Mesothelial cell of epicardium (in vitro differentiated cells): ENCODE measurements at regions not wholly inside any gene's neighbourhood (a gene's known extent, or its start where the extent isn't known, plus 50 kb on each side); places are given as distances from the start of the nearest gene placed in this dataset.

Experiments used
- DNase-seq, 2 experiments: peaks; one replicate each; pipeline ENCODE4 v3.0.0; 2021; ENCODE audit warnings: low spot score in 2 of 2; ENCODE audit not compliant: unreplicated experiment in 2 of 2
- H3K27ac Mint-ChIP-seq: 2 replicates; pipeline ENCODE4 v1.8.0; 2021; ENCODE audit warnings: mixed read lengths
- H3K27me3 Mint-ChIP-seq: 2 replicates; pipeline ENCODE4 v1.8.0; 2021; ENCODE audit warnings: low read depth, mixed read lengths
- H3K36me3 Mint-ChIP-seq: 2 replicates; pipeline ENCODE4 v1.8.0; 2021; ENCODE audit warnings: mixed read lengths
- H3K4me1 Mint-ChIP-seq: 2 replicates; pipeline ENCODE4 v1.8.0; 2021; ENCODE audit warnings: mixed read lengths
- H3K4me3 Mint-ChIP-seq: 2 replicates; pipeline ENCODE4 v1.8.0; 2021; ENCODE audit warnings: mild to moderate bottlenecking, moderate library complexity, mixed read lengths
- H3K9me3 Mint-ChIP-seq: 2 replicates; pipeline ENCODE4 v1.8.0; 2021; ENCODE audit warnings: mixed read lengths
- TF ChIP-seq, protein P1 (sequence below): fragments of 200-600 bp; sonication (generic); IDR thresholded peaks from one replicate; pipeline ENCODE4 v1.5.0; 2021; ENCODE audit warnings: antibody characterized with exemption; ENCODE audit not compliant: unreplicated experiment

DNA sequence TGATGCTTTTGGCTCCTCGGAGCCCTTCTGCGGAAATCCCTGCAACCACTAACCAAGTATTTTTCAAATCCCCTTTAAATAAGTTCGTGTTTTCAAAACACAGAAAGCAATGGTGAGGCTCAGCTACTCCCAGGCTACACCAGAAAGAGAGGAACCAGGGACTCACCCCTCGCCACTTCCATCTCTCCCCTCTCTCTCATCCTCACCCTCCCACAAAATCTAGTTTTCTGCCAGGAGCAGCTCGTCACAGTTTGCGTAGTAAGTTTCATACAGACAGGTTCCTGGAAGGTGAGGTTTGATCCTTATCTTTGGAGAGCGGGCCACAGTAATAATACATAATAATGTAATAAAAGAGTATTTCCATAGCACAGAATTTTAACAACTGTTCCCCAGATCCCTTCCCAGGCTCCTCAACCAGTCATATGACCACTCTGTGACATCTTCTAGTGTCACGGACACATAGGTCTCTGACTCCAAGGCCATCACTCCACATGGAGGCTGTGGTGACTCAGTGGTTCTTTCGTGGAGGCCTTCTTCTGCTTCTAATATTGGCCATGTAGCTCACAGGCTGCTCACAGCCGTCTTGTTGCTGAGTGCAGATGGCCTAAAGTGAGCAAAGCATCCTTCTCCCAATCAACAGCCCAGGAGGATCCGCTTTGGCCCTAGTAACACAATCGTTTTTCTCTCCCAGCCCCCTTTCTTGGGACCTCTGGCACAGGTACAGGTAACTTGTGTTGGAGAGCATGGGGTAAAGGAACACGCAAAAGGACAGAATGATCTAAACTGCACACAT, 295.7 kb downstream of the CDC5L start:
- TF ChIP-seq, protein P1, sequence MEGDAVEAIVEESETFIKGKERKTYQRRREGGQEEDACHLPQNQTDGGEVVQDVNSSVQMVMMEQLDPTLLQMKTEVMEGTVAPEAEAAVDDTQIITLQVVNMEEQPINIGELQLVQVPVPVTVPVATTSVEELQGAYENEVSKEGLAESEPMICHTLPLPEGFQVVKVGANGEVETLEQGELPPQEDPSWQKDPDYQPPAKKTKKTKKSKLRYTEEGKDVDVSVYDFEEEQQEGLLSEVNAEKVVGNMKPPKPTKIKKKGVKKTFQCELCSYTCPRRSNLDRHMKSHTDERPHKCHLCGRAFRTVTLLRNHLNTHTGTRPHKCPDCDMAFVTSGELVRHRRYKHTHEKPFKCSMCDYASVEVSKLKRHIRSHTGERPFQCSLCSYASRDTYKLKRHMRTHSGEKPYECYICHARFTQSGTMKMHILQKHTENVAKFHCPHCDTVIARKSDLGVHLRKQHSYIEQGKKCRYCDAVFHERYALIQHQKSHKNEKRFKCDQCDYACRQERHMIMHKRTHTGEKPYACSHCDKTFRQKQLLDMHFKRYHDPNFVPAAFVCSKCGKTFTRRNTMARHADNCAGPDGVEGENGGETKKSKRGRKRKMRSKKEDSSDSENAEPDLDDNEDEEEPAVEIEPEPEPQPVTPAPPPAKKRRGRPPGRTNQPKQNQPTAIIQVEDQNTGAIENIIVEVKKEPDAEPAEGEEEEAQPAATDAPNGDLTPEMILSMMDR = no peak
- no peak overlapping the region for H3K4me3 Mint-ChIP-seq
- H3K36me3 Mint-ChIP-seq = peaks cover 5% of the 10 kb centered on the region
- H3K4me1 Mint-ChIP-seq = no peaks in the 10 kb centered on the region
- H3K27ac Mint-ChIP-seq = no peak overlapping the region
- no peak for DNase-seq
- peaks cover 24% of the 10 kb centered on the region for H3K9me3 Mint-ChIP-seq
- peaks cover 2% of the 10 kb centered on the region for H3K27me3 Mint-ChIP-seq

DNA sequence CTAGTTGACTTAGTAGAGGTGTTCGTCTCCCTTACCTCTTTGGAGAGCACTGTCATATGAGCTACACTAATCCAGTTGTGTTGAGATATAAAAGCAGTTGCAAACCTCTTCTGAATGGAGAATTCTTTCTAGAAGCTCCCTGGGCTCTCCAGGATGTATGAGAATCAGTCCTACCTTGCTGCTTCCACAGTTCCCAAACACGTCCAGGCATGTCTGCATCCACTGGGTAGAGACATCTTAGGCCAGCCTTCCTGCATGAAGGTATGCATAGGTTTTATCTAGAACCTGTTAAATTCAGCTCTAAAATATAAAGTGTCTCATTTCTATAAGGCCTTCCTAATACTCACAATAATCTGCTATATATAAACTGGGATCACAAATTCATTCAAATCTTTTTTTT, 297.7 kb downstream of the CDC5L start:
- Mint-ChIP-seq H3K4me1 (no peaks in the 10 kb centered on the region), H3K27me3 (peaks cover 2% of the 10 kb centered on the region), H3K27ac (no peak overlapping the region), H3K4me3 (no peak overlapping the region), H3K9me3 (peaks cover 35% of the 10 kb centered on the region), H3K36me3 (peaks cover 5% of the 10 kb centered on the region)
- TF ChIP-seq, protein P1 = no peak
- no peak for DNase-seq

DNA sequence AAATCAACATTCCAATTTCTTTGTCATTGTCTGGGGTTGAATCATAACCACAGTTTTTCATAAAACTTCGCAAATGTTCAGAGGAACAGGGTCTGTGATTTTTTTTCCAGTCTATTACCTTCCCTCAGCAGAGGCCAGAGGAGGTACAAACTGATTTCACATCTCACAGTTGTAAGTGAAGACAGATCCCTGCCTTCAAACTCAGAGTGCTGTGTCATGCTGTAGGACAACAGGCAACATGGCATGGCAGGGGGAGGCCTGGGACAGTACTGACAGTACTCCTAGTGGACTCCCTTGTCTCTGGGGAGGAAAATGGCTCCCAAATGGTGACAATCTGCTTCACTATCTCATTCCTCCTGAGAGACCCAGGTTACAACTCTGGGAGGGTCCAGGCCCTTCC, 308.6 kb downstream of the CDC5L start:
- Mint-ChIP-seq H3K9me3 (peaks cover 2% of the 10 kb centered on the region), H3K27me3 (peaks cover 3% of the 10 kb centered on the region), H3K27ac (no peak overlapping the region), H3K4me3 (no peak overlapping the region), H3K36me3 (no peaks in the 10 kb centered on the region), H3K4me1 (no peaks in the 10 kb centered on the region)
- DNase-seq = no peak
- TF ChIP-seq, protein P1 = no peak

DNA sequence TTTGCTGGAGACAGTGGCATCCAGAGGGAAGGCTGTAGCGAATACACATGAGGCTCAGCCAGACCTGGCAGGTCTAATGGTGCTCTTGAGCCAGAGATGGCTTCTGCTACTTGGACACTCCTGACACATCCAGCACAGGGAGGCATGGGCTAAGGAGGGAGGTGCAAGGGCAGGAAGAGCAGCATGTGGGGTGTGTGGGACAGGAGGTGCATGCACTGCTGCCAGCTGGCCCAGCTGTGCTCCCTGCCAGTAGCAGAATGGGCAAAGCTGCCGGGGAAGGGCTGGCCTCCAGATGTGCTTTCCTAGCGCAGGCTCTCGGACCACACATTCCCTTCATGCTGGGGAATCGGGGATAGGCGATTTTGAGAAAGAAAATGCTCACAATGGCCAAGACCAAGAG, 309.2 kb downstream of the CDC5L start:
- peaks cover 2% of the 10 kb centered on the region for H3K9me3 Mint-ChIP-seq
- H3K4me1 Mint-ChIP-seq = no peaks in the 10 kb centered on the region
- DNase-seq = no peak
- H3K27me3 Mint-ChIP-seq = peaks cover 6% of the 10 kb centered on the region
- TF ChIP-seq, protein P1 = no peak
- H3K4me3 Mint-ChIP-seq = no peak overlapping the region
- no peaks in the 10 kb centered on the region for H3K36me3 Mint-ChIP-seq
- no peak overlapping the region for H3K27ac Mint-ChIP-seq

DNA sequence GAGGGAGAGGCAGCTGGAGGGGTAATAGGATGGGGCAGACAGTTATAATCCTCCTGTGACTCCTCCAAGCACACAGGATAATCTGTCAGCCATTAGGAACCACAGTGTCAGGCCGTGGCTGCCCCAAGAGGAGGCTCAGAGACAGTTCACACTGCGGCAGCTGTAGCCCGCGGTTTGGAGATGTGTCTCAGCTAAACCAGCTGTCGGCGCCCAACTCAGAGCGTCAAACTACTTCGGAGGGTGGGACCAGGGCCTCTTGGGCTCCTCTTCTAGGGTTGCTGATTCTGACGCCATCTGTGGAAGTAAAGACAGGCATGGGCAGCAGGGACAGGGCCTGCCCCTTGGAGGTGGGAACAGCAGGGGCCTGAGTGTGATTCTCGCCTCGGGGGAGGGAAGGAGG, 309.8 kb downstream of the CDC5L start:
- peaks cover 6% of the 10 kb centered on the region for H3K27me3 Mint-ChIP-seq

More for the DNA sequence above, 309.8 kb downstream of the CDC5L start:
- no peak overlapping the region for H3K4me3 Mint-ChIP-seq
- TF ChIP-seq, protein P1 = no peak
- H3K27ac Mint-ChIP-seq = no peak overlapping the region
- no peaks in the 10 kb centered on the region for H3K36me3 Mint-ChIP-seq
- H3K9me3 Mint-ChIP-seq = peaks cover 2% of the 10 kb centered on the region
- DNase-seq = no peak
- H3K4me1 Mint-ChIP-seq = no peaks in the 10 kb centered on the region
